ENCODE measurements at regions not wholly inside any gene's neighbourhood (a gene's known extent, or its start where the extent isn't known, plus 50 kb on each side); places are given as distances from the start of the nearest gene placed in this dataset.

- DNase-seq = no peak
Measured at GRCh38 chr11:110022548-110022947, 70.6 kb upstream of the ZC3H12C start.

DNA sequence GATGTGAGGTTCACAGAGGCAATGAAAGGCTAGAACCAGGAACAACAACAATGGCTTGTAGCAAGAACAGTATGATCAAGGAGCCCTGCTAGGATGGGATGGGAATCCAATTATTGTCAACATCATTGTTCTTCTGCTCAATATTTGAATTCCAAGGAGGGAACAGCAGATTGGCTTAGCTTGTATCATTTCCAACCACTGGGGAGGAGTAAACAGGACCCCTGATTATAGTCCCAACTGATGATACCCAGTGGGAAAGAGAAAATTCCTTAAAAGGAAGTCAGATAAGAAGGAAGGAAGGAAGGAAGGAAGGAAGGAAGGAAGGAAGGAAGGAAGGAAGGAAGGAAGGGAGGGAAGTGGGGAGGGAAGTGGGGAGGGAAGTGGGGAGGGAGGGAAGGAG lies 69.5 kb upstream of the ZC3H12C start:
- DNase-seq = no peak

DNA sequence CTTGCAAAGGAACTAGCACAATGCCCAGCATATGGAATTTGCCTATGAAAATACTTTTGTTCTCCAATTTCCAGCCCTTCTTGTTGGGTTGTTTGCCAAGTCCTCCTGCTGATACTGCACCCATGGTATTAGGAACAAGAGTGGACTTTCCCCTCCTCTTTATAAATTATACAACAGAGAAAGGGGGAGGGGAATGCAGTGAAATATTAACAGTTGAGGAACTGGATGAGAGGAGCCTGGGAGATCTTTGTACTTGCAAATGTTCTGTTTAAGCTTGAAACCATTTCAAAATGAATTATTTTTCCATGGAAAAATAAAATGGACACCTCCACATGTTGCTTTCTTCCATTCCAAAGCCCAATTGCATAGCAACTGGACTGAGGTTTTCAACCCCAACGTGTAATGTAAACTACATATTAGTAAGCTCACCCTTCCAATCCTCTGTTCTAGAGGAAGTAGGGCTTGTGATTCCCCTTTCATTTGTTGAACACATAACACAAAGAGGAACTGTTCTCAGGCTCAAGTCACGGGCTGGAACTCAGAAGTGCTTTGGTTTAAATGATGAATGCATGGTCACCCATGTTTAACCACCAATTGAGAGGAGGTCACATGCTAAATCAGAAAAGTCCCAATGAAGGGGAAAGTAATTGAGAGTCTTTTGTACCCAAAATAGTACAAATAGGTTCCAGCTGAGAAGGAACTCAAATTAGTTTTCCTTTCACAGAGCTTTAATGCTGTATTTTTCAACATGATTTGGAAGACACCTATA lies 66.2 kb upstream of the ZC3H12C start:
- no peak for DNase-seq

DNA sequence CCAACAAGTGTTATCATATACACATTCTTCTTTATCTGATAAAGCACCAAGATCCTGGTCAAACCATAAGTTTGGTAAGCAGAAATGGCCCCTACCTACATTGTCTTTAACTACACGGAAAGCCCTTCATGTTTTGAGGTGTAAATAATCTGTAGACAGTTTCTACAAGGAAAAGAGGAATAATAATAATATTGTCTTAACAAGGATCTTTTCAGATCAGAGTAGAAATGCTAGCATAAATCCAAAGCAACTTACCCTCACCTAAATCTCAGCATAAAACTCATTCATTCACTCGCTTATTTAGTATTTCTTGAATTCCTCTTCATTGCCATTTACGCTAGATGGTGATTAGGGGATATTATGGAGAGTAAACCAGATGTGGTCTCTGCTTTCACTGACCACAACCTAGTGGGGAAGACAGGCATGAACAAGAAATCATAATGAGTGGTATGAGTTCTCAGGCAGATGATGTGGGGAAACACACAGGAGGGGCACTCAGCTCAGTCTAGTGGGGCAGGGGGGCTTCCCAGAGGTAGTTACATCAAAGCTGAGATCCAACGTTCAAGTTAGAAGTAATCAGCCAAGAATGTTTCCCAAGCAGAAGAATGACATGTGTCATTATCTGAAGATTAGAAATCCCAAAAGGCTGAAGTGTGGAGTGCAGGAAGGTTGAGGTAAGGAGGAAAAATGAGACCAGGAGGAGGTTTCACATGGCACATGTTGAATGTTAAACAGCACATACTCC lies 65.4 kb upstream of the ZC3H12C start:
- DNase-seq = no peak

DNA sequence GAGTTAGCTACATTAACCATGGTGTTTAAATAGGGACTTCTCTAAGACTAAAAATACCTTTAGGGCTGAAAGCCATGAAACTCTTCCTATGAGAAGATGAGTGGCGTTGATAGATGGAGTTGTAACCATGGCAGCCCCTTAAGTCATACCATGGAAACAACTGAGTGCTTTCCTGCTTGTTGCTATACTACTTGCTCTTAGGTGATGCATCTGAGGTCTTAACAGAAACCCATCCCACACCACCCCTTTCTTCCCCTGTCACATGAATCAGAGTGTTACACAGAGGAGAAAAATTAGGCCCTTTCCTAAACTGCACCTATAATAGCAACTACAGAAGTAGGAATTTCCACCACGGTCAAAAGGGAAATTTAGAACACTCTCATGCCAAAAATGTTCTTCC lies 64.3 kb upstream of the ZC3H12C start:
- no peak for DNase-seq

DNA sequence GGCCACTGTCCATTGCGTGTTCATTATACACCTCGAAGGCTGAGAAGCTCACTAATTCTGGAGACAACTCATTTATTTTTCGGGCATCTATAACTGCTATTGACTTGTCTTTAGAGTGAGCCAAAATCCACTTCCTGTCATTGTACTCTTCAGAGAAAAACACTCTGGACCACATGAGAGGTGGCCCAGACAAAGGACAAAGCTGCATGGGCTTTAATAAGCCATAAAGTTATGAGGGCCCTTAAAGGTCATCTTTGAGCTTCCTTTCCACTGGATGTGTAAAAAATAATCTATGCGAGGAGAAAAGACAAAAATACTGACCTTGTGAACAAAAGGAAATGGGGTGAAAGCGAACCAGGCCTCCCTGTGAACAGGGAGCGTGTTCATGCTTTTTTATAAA lies 63.5 kb upstream of the ZC3H12C start:
- no peak for DNase-seq

DNA sequence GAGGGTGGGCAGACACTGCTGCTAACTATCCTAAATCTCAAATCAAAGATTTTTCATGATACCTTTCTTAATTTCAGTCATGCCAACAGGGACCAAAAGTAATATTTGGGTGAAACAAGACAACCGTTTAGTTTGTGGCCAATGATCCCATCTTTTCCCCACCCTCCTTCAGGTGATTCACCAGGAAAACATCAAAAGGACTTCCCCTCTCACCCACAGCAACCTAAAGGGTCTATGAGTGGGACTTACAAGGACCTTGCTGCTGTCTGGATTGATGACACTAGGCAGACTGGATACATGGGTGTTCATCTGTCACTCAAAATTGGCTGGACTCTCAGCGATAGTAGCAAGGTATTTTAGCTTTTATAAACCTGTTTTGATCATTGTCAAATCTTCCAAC lies 62.0 kb upstream of the ZC3H12C start:
- no peak for DNase-seq

DNA sequence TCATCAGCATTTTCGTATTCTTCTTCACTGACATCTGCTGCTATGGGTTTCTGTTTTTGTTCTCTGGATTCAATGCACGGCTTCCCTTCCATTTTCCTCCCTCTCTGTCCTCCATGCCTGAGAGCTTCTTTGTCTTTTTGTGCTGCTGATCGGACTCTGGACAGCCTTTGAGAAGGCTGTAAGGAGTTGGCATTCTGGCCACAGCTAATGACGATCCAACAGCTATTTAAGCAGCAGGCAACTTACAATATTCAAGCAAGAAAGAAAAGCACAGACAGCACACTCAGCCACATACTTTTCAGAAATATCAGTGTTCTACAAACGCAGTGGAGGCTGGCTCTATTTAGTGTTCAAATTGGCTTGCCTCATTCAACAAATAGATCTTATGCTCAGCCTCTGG lies 60.9 kb upstream of the ZC3H12C start:
- DNase-seq = no peak

DNA sequence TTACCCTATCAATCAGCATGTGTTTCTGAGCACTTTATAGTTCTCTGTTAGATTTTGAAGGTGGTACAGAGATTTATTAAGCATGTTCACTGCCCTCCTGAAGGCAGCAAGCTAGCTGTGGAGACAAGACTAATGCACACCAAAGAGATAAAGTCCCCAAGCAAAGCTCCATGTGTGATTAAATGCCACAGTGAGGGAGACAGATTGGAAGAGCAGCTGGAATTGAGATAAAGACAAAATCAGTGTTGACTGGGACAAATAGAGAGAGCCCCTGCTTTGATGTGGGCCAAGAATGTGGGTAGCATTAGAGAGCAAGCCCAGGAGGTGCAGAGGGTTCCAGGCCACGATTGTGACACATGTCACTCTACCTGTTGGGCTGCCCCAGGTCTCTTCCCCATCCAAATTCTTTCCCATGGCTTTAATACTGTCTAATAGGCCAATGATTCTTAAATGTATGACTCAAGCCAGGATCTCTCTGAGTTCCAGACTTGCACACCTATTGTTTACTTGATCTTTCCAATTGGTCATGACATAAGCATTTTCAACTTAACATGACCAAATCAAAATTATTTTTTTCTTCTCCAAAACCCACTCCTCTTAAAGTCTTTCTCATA lies 60.1 kb upstream of the ZC3H12C start:
- no peak for DNase-seq

DNA sequence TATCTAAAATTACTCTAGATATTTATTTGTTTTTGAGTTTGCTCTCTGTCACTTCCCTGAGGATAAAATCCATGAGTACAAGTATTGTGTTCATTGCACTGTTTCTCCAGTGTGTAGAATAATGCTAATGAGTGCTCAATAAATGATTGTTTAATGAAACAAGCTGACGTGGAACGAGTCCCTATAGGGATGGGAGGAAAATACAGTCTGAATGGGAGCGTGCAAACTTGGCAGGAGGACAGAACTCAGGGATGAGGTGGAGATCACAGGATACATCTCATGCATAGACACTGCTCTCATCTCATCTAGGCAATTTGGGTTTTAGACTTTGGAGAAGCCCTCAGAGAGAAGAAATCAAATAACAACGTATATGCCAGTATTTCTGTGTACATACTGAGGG lies 58.4 kb upstream of the ZC3H12C start:
- DNase-seq = no peak

- no peak for DNase-seq
Measured at GRCh38 chr11:110035357-110035756, 57.8 kb upstream of the ZC3H12C start.

DNA sequence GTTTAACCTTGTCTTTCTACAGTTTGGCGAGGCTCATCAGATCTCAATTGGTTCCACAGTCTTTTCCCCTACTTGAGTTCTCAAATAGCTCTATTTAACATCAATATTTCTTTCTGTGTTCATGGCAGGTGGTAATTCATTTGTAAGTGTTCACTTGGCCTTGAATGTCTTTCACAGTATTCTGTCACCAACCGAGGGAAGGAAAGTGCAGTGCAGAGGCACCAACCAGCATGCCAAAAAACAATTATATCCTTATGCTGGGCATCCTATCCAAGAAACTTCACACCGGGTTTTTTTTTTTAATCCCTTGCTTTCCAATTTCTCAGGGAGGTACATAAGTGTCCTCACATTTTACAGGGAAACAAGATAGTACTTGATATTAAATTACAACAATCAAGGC lies 55.0 kb upstream of the ZC3H12C start:
- no peak for DNase-seq

Measured in right lung (tissue), 2 donors.